ENCODE measurements at regions not wholly inside any gene's neighbourhood (a gene's known extent, or its start where the extent isn't known, plus 50 kb on each side); places are given as distances from the start of the nearest gene placed in this dataset.
A peak's percentile ranks its signal among the peaks of the same experiment; 100 is the strongest.

DNA sequence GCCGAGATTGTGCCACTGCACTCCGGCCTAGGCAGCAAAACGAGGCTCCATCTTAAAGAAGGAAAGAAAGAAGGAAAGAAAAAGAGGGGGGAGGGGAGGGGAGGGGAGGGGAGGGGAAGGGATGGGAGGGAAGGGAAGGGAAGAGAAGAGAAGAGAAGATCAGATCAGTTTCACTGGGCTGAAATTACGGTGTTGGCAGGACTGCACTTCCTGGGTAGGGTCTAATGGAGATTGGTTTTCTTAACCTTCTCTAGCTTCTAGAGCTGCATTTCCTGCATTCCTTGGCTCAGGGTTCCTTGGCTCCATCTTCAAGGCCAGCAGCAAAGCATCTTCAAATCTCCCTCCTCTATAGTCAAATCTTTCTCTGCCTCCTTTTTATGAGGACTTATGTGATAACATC, 349.1 kb upstream of the CRIM1 start:
- WGBS, 2 experiments (ENCODE audit: extremely low coverage in 1 of 2, insufficient coverage in 1 of 2, insufficient read length in 1 of 2, insufficient replicate concordance in 2 of 2, low coverage in 1 of 2, low lambda C conversion rate in 2 of 2, missing lambda C conversion rate in 1 of 2) = 83% methylated on average over 3 of the region's 4 CpGs; no CpG with 5 or more reads in 1 of the 2 experiments
- ChIA-PET POLR2A (ENCODE audit: partially characterized antibody) (no interaction called here), CTCF (ENCODE audit: partially characterized antibody) (no interaction called here)
- no peak overlapping the region for H2BK12ac ChIP-seq (ENCODE audit: low read depth, low read length)
- H2AFZ ChIP-seq (ENCODE audit: low read length) = no peak overlapping the region
- no peak overlapping the region for H3K56ac ChIP-seq (replicated peaks; ENCODE audit: insufficient read length, low read depth, low read length)
- no peak overlapping the region for H3K9ac ChIP-seq (replicated peaks in 1 of 4; ENCODE audit: extremely low read depth in 1 of 4, low read depth in 3 of 4, low read length in 3 of 4)
- no peak overlapping the region for H3K14ac ChIP-seq (ENCODE audit: insufficient read length)
- H2BK5ac ChIP-seq (ENCODE audit: low read depth, low read length) = no peak overlapping the region
- 0 out of 2 replicates have a peak overlapping the region, but pooled peaks have one; percentile 25 for H2BK15ac ChIP-seq (ENCODE audit: low read length)
- no peak for DNase-seq (ENCODE audit: low read depth in 1 of 2, low spot score in 2 of 2)
- no peaks in the 10 kb centered on the region for H3K79me1 ChIP-seq (ENCODE audit: low read depth, low read length)
- no peak overlapping the region for H3K18ac ChIP-seq (ENCODE audit: extremely low read depth, low read length)
- no peak overlapping the region for H3K4me3 ChIP-seq (ENCODE audit: extremely low read depth in 1 of 4, insufficient read depth in 2 of 4, low read depth in 3 of 4, low read length in 4 of 4)
- no peak overlapping the region for H4K8ac ChIP-seq (ENCODE audit: extremely low read depth, insufficient read depth, low read length)
- no peaks in the 10 kb centered on the region for H3K4me1 ChIP-seq (replicated peaks in 1 of 4; ENCODE audit: control insufficient read depth in 3 of 4, insufficient read depth in 4 of 4, low read length in 3 of 4)
- no peak overlapping the region for H2BK120ac ChIP-seq (replicated peaks; ENCODE audit: low read depth, low read length)
- H3K23me2 ChIP-seq (ENCODE audit: low read depth, low read length) = no peaks in the 10 kb centered on the region
- no peak overlapping the region for H3K27ac ChIP-seq (ENCODE audit: low read depth, low read length)
- no peak overlapping the region for H4K5ac ChIP-seq (ENCODE audit: insufficient read length, low read depth, low read length)
- H2BK20ac ChIP-seq (ENCODE audit: low read length) = no peak overlapping the region
- no peaks in the 10 kb centered on the region for H3K9me3 ChIP-seq (ENCODE audit: insufficient read depth in 2 of 2, low read depth in 1 of 2, low read length in 1 of 2)
- H3K36me3 ChIP-seq (ENCODE audit: control insufficient read depth in 2 of 4, insufficient read depth in 4 of 4, low read length in 3 of 4) = no peaks in the 10 kb centered on the region
- no peak for FAIRE-seq
- H2AK5ac ChIP-seq (ENCODE audit: low read depth, low read length) = no peak overlapping the region
- no peaks in the 10 kb centered on the region for H4K20me1 ChIP-seq (replicated peaks in 1 of 2; ENCODE audit: control insufficient read depth in 1 of 2, insufficient read depth in 2 of 2, low read length in 2 of 2)
- H4K91ac ChIP-seq (replicated peaks; ENCODE audit: insufficient read length, low read length) = no peak overlapping the region
- no peak overlapping the region for H3K4ac ChIP-seq (replicated peaks; ENCODE audit: insufficient read length, low read depth, low read length)
- no peak overlapping the region for H3K4me2 ChIP-seq (ENCODE audit: insufficient read depth in 1 of 2, low read depth in 2 of 2, low read length in 2 of 2)
- H3K79me2 ChIP-seq (ENCODE audit: control insufficient read depth in 1 of 2, insufficient read depth in 2 of 2, low read length in 2 of 2) = no peaks in the 10 kb centered on the region
- no peak overlapping the region for H3K23ac ChIP-seq (ENCODE audit: insufficient read length)
- no peaks in the 10 kb centered on the region for H3K27me3 ChIP-seq (replicated peaks in 1 of 4; ENCODE audit: control insufficient read depth in 3 of 4, extremely low read depth in 1 of 4, insufficient read depth in 3 of 4, low read length in 3 of 4)
- TF ChIP-seq RAD21 (IDR thresholded peaks at IDR 0.05 in 1 of 2, conservative IDR thresholded peaks at IDR 0.05 in 1 of 2; ENCODE audit: low read depth in 2 of 2, low read length in 2 of 2) (no peak), HDAC2 (IDR thresholded peaks at IDR 0.05; ENCODE audit: borderline replicate concordance in 1 of 2, low read depth in 2 of 2, low read length in 2 of 2) (no peak), MAX (IDR thresholded peaks at IDR 0.05) (no peak), BRCA1 (IDR thresholded peaks at IDR 0.05; ENCODE audit: low read depth, low read length) (no peak), EGR1 (IDR thresholded peaks at IDR 0.05; ENCODE audit: borderline replicate concordance, low read depth, low read length) (no peak), MAFK (IDR thresholded peaks at IDR 0.05; ENCODE audit: low read depth, low read length) (no peak), TCF12 (IDR thresholded peaks at IDR 0.05; ENCODE audit: low read depth, low read length) (no peak), KDM5A (IDR thresholded peaks at IDR 0.05; ENCODE audit: low read length) (no peak), YY1 (IDR thresholded peaks at IDR 0.05; ENCODE audit: low read depth, low read length) (no peak), CEBPB (IDR thresholded peaks at IDR 0.05; ENCODE audit: low read depth, low read length) (no peak), CHD1 (IDR thresholded peaks at IDR 0.05; ENCODE audit: low read depth, low read length) (no peak), KDM4A (IDR thresholded peaks at IDR 0.05; ENCODE audit: low read depth, low read length, severe bottlenecking) (no peak), KDM1A (IDR thresholded peaks at IDR 0.05; ENCODE audit: borderline replicate concordance, low read length) (no peak), FOSL1 (IDR thresholded peaks at IDR 0.05; ENCODE audit: insufficient read depth, low read depth, low read length) (no peak)

All from H1 (cell line).